NCI-H1092 treated with DMSO at 0.1 percent for 48 hours (cell line): ENCODE measurements at regions not wholly inside any gene's neighbourhood (a gene's known extent, or its start where the extent isn't known, plus 50 kb on each side); places are given as distances from the start of the nearest gene placed in this dataset.
"Not testable (repeated sequence)": the region's sequence is repeated elsewhere in the genome, so short reads cannot be mapped to it uniquely, and the experiment has no call there.

ENCODE experiments used
- DNase-seq: peaks from one replicate; lab custom pipeline; 2025; lab: John Stamatoyannopoulos, UW

DNA sequence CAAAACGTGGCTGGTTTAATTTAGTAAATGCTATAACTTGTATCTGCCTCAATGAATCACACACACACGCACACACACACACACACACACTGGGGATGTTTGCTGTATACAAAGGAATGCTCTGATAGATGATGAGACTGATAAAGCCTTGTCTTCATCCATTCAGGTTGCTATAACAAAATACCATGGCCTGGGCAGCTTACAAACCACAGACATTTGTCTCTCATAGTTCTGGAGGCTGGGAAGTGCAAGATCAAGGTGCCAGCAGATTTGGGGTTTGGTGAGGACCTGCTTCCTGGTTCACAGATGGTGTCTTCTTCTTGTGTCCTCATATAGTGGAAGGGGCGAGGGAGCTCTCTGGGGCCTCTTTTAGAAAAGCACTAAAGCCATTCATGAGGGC lies 149.5 kb upstream of the HDAC4 start:
- no peak for DNase-seq

DNA sequence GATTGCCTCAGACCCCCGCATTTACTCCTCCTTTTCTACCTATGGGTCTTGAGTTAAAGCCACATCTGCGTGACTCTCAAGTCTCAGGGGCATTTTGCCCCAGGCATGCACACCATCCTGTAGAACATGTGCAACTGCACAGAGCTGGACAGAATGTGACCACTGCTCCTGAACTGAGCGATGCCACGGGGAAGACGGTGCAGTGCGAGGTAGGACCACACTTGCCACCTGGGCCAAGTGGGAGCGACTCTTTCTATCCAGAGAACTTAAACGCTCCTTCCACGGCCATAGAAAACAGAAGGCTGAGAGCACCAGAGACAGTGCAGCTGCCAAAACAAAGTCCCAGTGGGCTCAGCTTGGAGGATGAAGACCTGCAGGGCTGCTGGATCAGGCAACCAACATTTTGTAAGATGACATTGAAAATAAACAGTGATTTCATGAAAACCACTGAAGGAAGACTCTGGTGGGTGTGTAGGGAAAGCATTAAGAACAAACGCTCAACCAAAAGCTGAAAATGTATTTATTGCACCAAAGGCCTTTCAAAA lies 149.0 kb upstream of the HDAC4 start:
- DNase-seq, result no peak

DNA sequence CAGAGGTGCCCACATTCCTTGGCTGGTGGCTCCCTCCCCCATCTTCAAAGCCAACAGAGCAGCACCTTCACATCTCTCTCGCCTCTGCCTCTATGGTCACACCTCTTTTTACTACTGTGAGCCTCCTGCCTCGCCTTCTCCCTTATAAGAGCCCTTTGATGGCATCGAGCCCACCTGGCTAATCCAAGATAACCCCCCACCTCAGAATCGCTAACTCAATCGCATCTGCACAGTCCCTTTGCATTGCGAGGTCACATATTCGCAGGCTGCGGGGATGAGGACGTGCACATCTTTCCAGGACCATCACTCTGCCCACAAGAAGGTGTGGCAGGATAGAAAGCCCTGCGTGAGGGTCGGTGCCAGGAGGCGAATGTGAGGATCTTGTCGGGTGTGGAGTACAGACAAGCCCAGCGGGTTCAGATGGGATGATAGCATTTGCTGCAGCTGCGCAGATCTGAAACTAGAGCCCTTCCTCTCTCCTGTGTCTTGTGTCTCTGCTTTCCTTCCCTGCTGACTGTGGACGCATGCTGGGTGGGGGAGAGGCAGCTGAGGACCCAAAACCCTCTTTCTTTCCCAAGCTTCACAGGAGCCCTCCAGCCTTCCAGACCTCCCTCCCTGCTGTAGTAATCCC lies 148.3 kb upstream of the HDAC4 start:
- DNase-seq, result no peak

DNA sequence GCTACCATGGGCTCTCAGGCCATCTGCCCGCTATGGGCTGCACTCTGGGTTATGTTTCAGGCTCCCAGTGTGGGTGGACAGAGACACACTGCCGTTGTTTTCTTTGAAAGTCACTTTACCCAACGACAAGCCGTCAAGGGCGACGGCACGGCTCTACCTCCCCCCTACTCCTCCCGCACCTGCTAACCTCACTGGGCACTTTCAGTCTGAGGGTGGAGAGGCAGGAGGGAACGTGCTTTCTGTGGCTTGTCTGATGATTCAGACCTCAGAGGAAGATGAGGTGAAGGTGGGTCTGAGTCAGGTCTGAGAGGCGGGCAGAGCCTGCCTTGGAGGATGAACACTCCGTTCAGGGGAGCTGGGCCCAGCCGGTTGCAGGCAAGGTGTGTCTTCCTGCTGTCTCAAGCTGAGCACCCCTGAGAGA lies 147.6 kb upstream of the HDAC4 start:
- DNase-seq, result no peak

DNA sequence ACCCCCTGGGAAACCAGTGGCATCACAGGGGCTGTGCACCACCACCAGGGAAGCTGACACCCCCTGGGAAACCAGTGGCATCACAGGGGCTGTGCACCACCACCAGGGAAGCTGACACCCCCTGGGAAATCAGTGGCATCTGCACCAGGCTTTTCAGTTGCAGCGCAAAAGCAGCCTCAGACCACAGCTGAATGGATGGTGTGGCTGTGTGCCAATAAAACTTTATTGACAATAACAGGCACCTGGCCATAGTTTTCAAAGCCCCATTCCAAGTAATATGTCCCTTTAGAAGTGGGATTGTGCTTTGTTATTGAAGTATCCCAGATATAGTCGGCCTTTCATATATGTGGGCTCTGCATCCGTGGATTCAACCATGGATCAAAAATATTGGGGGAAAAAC lies 146.3 kb upstream of the HDAC4 start:
- DNase-seq, result not testable (repeated sequence)

DNA sequence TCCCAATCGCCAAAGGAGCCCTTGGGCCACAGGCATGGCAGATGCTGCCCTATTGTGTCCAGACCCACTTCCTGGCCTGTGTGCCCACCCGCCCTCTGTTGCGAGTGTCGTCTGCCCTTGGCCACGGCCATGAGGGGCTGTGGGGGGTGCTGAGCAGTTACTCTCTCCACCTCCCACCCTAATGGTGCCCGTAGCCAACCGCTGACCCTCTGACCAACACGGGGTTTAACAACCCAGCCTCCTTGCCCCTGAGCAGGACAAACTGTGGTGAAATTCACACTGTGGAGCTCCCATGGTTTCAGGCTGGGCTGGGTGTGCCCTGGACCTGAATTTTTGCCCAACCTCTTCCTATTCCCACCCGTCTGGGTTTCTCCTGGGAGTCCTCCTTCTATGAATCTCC lies 145.7 kb upstream of the HDAC4 start:
- no peak for DNase-seq

DNA sequence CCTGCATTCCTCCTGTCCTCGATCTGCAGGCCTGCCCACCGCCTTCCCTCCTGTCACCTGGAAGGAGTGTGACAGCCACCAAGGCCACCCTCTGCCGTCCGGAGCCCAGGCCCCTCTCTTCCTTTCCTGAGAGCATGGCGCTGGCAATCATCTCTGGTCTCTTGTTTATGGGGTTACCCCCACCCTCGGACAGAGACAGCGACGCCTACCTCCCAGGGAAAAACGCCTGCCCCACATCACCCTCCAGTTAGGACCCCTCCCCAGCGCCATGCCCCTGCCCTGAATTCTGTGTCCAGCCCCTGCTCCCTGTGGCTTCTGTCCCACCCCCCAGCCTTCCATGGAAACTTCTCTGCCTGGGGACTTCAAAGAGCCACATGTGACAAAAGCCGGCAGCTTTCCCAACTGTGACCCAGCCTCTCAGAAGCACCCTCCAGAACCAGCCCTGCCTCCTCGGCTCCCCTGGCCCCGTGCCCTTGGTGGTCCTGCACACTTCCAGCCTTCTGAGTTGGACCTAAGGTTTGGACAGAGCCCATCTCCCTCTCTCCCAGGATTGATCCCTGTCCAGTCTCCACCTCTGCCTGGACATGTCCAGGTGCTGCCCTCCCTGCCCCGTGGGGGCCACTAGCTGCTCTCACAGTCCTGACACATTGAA lies 145.0 kb upstream of the HDAC4 start:
- DNase-seq, result no peak

DNA sequence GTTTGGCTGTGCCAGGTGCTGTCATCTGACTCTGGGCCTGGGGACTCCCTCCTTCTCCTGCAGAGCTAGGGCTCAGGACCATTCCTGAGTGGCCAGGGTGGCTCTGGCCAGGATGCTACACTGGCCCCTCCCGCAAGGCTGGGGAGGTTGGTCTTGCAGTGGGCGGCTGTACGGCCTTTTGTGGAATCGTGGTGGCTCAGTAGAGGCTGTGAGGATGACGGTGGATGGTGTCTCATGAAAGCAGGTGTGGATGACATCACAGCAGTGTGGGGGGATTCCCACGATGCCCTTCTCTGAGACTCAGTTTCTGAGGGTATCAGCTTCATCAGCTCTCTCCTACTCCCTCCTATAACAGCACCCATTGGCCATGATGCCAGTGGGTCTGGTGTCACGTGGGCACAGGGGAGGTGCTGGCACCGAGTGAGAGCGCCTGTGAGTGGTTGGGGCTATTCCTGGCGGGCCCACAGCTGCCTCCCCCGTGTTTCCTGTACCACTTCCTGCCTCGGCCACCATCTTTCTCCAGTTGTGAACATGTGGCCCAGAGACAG lies 144.2 kb upstream of the HDAC4 start:
- DNase-seq, result no peak

DNA sequence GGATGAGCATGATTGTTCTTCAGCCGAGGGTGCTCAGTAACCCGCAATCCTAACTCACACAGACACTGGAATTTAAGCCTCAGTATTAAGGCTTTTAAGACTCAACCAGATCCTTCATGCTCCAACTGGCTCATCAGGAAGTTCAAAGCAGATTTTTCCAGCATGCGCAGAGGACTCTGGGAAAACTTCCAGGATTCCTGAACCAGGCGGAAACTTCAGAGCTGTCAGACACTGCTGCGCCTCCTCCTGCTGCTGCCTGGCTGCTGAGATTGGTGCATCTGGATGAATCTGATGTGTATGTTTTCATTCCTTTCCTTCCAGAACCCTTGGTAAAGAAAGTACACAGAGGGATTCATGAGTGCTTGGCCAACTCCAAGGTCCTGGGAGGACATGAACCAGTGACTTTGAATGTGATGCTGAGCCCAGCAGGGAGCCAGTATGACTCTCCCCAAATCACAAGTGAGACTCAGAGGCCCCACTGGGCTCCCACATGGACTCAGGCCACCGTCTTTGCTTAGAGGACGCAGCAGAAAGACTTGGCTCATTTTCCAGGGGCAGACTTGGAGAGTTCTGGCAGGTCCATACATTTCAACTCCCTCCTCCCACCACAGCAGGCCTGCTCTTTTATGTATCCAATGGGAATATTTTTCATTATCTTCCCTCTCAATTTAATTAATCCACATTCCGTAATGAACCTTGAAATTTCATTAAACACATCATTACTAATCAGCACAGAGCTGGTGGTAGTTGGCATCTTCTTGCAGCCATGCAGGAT lies 143.5 kb upstream of the HDAC4 start:
- DNase-seq, result no peak

DNA sequence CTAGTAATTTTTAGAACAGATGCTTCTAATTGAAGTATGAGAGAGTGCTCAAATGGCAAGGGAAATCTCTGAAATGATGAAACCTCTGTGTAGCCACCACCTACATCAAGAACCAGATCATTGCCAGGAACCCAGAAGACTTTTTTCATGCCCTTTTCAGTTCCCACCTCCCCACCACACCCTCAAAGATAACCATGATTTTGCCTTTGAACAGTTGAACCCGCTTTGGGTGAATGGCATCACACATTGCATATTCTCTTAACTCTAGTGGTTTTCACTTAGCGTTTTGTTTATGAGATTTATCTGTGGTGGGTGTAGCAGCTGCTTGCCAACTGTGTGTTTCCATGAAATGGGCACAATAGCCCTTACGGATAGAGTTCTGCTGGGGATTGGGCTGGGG lies 142.9 kb upstream of the HDAC4 start:
- no peak for DNase-seq

DNA sequence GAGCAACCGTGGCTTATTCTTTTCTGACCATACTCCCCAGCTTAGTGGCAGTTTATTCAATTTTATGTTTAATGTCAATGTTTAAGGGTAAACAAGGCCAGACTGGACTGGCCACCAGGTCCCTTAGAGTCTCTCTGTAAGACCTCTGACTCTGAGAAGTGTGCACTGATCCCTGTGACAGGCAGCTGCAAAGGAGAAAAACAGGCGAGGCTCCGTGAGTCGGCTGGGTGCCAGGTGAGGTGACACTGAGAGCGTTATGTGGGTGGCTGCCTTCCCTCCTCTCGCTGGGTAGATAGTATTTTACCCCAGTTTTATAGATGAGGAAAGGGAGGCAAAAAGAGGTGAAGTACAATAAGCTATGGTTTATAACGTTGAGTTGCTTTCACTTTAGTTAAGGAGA lies 139.4 kb upstream of the HDAC4 start:
- DNase-seq, result no peak

DNA sequence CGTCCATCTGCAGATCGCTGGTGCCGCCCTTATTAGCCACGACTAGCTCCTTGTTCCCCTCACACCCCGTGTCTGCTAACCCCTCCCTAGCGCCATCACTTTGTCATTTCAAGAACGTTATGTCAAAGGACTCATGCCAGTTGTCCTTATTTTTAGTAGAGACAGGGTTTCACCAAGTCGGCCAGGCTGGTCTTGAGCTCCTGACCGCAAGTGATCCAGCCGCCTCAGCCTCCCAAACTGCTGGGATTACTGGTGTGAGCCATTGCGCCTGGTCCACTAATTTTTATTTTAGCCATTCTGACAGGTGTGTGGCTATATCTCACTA lies 138.9 kb upstream of the HDAC4 start:
- no peak for DNase-seq

DNA sequence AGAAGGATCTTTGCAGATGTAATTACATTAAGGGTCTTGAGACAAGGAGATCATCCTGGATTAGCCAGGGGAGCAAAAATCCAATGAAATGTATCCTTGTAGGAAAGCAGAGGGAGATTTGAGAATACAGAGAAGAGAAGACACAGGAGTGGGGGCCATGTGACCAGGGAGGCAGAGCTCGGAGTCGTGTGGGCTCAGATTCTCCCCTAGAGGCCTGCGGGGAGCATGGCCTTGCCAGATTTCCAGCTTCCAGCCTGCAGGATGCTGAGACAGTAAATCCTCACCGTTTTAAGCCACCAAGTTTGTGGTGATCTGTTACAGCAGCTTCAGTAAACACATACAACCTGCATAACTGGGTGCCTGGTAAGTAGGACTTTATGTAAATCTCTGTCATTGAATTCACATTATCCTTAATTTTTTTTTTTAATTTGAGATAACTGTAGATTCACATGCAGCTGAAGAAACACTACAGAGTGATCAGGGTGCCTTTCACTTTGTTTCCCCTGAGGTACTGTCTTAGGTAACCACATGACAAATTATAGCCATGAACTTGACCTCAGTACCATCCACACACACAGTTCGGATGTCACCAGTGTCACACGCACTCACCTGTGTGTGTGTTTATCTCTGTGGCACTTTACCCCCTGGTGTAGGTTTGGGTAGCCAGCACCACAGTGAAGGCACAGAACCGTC lies 138.4 kb upstream of the HDAC4 start:
- no peak for DNase-seq

DNA sequence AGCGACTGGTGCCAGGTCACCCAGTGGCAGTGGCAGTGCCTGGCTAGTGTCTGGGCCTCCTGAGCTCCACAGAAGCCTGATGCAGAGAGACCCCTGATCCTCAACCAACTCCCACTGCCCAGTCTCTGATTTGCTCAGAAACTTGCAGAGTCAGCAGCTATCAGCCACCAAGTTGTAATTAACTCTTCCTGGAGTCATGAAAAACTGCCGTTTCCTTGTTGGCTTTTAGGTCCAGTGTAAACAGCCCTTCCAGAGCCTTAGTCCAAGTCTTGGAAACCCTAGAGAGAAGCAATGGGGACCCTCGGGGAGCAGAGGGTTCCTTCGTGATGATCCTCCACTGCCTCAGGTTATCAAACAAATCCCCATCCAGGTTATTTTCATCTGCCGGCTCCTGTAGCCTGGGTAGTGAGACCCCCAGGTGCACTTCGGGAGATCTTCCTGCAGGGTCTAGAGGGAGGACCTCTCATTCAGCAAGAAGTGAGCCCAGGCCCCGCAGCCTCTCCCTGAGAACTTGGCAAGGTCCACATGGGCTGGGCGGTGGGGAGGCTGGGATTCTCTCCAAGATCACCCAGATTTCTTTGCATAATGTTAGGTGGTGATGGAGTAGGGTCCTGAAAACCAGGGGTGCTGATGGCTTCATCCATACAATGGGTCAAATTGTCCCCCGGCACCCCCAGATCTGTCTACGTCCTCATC lies 137.7 kb upstream of the HDAC4 start:
- DNase-seq, result no peak

DNA sequence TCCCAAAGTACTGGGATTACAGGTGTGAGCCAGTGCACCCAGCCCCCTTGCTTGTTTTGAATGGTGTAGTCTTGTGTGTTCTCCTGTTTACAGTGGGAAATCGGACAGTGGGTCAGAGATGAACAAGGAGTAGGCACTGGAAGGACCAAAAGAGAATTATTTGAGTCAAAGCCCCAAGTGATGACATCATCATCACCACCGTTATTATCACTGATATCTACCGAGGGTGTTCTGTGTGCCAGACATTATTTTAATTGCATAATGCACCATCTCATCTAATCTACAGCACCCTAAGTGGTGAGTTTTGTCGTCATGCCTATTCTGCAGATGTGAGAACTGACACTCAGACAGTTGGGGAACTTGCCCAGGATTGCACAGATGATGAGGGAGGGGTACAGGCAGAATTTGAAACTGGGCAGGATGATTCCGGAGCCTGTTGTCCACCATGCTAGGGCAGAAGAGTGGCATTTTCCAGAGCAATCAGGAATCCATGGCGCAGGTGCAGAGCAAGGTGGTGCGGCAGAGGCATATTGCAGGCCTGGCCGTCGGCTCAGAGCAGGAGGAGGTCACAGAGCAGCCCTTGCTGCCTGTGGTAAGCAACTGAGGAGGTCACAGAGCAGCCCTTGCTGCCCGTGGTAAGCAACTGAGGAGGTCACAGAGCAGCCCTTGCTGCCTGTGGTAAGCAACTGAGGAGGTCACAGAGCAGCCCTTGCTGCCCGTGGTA lies 137.0 kb upstream of the HDAC4 start:
- no peak for DNase-seq

DNA sequence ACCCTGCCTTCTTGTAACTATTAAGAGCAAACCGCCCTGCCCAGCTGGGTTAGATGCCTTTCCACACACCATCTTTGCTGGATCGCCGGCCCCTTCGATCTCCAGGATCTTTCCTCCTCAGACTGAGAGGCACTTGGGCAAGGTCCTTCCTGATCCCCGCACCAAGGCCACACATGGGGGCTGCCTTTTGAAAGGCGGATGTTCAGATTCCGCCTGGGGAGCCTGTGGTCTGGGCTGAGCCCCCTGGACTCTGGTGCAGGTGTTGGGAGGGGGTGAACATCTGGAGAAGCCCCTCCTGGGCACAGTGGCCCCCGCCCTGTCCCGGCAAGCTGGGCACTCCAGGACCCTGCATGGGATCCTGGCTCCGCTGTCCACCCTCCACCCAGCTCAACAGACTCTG lies 135.4 kb upstream of the HDAC4 start:
- DNase-seq, result no peak

DNA sequence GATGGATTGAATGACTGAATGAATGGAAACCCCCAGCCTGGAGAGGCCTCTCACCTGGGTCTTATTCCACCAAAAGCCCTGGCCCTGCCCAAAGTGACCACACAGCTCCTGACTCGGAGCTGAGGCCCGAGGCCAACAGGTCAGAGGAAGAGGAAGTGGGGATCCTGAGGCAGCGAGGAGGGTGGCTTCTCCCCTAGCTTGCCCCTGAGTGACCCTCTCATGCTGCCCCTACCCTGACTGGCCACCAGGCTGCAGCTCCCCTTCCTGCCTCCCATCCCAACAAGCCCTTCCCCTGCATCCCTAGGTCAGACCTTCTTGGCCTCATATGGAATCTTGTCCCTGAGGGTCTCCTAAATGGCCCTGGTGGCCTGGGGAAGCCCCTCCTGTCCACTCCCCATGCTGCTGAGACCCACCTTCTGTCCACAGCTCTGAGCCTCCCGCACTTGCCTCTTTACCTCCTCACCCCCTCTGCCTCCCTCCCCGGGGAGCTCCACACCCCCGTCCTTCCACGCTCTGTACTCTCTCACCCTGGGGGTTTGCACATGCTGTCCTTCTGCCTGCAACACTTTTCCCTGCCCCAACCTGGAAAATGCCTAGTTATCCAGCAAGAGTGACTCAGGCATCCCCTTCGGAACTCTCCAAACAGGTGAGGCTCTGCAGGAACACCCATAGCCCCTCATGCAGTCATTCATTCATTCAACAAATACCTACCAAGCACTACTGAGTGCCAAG lies 134.8 kb upstream of the HDAC4 start:
- DNase-seq, result peak; percentile 3

DNA sequence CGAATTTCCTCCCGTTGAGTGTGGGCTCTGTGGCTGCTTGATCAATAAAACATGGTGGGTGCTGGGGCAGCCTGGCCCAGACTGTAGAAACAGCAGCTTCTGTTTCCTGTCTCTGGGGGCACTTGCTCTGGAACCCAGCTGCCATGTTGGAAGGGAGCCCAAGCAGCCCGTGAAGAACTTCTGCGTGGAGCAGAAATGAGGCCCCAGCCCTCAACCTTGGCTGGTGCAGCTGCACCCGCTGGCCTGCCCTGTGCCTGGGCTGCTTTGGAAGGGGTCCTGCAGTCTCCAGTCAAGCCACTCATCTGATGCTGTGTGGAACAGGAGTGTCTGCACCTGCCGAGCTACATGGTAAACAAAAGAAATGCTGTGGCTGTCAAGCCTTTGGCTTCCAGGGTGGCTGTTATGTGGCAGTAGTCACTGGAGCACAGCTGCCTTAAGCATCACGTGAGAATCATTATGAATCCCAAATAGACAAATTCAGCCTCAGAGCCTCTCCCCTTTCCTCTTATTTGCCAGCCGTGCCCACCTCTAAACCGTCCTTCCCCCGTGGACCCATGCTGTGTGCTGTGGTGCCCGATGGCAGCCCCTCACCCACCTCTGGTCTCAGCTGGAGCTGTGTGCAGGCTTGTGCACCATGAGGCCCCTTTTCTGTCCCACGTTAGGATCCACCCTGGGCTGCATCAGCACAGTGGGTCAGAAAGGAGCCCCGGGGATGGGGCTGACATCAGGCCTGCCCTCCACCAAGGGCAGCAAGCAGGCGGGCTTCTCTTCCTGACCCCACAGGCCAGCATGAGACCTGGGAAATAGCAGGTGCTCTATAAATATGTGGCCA lies 134.0 kb upstream of the HDAC4 start:
- DNase-seq, result peak; percentile 86

DNA sequence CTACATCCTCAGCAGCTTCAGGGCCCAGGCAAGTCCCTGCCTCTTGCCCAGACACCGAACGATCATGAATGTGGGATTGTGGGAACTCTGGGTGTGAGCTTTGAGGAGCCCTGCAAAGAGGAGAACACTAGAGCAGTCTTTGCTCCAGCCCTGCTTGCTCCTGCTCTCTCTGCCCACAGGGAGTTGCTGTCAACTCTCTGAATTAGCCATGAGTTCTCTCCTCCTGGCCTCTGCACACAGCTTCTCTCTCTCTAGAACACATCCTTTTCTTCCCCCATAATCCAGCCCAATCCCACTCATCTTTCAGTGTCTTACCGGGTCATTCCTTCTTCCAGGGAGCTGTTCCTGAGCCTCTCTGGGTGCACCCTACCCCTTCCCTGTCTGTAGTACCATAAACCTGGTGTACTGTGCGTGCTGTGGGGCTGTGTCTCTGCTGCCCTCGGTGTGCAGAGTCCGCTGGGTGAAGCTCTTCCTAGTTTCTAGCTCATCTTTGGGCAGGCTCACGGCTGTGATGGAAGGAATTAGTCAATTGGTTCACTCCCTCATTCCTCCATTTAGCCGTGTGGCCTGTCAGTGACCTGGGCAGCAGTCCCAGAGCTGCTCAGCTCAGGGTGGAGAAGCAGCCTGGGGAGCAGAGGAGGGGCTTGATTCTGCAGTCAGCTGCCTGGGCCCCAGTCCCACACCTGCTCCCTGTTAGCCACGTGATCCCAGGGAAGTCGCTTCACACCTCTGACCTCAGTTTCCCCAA lies 132.9 kb upstream of the HDAC4 start:
- DNase-seq, result peak; percentile 16
